ENCODE measurements at regions not wholly inside any gene's neighbourhood (a gene's known extent, or its start where the extent isn't known, plus 50 kb on each side); places are given as distances from the start of the nearest gene placed in this dataset.

DNA sequence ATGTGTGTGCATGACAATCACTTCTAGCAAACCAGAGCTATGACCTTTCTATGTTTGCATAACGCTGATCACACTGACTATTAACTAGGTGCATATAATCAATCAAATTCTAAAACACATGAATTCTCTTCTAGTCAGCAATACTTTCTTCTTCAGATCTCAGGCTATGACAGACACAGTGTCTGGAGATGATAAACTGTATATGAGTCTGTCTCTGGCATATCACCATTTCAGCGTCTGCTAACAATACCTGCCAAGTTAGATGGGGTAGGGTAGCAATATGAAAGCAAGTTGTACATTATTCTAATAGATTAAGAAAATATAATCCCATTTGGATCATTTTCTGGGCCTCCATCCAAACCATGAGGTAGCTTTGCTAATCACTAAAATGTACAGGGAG is 354.2 kb upstream of the EPHA4 start:
- Histone ChIP-seq H3K36me3 (ENCODE audit: low read depth) (no peaks in the 10 kb centered on the region), H3K9me3 (ENCODE audit: insufficient read depth, low read depth) (no peaks in the 10 kb centered on the region; the same call in 1 of the 2 replicates), H3F3A (ENCODE audit: insufficient read depth, low read depth) (no peaks in the 10 kb centered on the region), H3K4me2 (no peak overlapping the region), H4K20me1 (ENCODE audit: insufficient read depth) (no peaks in the 10 kb centered on the region), H3K27me3 (ENCODE audit: insufficient read depth, low read depth) (no peaks in the 10 kb centered on the region), H2AFZ (no peak overlapping the region), H3K27ac (no peak overlapping the region), H3K4me1 (replicated peaks; ENCODE audit: insufficient read depth) (0 out of 2 replicates have a peak, but pooled peaks cover 7% of the 10 kb centered on the region), H3K4me3 (no peak overlapping the region), H3K9me2 (ENCODE audit: insufficient read depth) (0 out of 2 replicates have a peak, but pooled peaks cover 10% of the 10 kb centered on the region), H3K79me2 (ENCODE audit: low read depth) (no peaks in the 10 kb centered on the region)
- ChIA-PET CTCF (no interaction called here), POLR2A (ENCODE audit: unreplicated experiment) (no interaction called here)
- no peak for DNase-seq
- TF ChIP-seq CTCF (conservative IDR thresholded peaks at IDR 0.05) = no peak
- no peak for TF ChIP-seq EZH2 (IDR thresholded peaks at IDR 0.05; ENCODE audit: low read depth)
- BruUV-seq (replicated peaks) = no TSS peak
- intact Hi-C loops (cut with micrococcal nuclease; ENCODE audit: unreplicated experiment) = no loop called here

DNA sequence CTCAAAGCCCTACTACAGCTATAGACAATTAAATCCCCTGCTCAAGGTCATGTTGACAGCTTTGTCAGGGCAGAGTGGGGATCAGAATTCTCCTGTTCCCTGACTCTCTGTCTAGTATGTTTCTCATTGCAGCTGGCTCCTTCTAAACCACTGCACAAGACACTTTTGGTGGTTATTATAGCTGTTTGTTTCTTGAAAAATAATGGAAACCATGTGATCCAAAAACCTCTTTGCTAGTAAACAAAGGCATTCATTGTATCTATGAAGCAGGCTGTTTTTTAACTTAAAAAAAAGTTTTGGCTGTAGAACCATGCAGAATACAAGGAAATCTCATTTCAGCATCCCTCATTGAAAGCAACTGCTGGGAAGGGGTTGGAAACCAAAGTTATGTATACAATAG is 352.5 kb upstream of the EPHA4 start:
- 0 out of 2 replicates have a peak, but pooled peaks cover 7% of the 10 kb centered on the region for H3K4me1 ChIP-seq (replicated peaks; ENCODE audit: insufficient read depth)

GRCh38 chr2:221915926-221916325 is 343.8 kb upstream of the EPHA4 start:
- Histone ChIP-seq H3K79me2 (ENCODE audit: low read depth) (no peaks in the 10 kb centered on the region), H3K27me3 (ENCODE audit: insufficient read depth, low read depth) (no peaks in the 10 kb centered on the region), H3K4me1 (replicated peaks; ENCODE audit: insufficient read depth) (no peaks in the 10 kb centered on the region), H3K9me3 (ENCODE audit: insufficient read depth, low read depth) (no peaks in the 10 kb centered on the region), H3K4me2 (no peak overlapping the region), H3K27ac (no peak overlapping the region), H3K4me3 (no peak overlapping the region), H3K9me2 (ENCODE audit: insufficient read depth) (peaks cover 7% of the 10 kb centered on the region; the same call in 1 of the 2 replicates), H3K36me3 (ENCODE audit: low read depth) (no peaks in the 10 kb centered on the region), H4K20me1 (ENCODE audit: insufficient read depth) (no peaks in the 10 kb centered on the region), H3F3A (ENCODE audit: insufficient read depth, low read depth) (no peaks in the 10 kb centered on the region), H2AFZ (no peak overlapping the region)
- CTCF ChIA-PET = no interaction called here
- no TSS peak for BruUV-seq (replicated peaks)
- no peak for DNase-seq
- TF ChIP-seq EZH2 (IDR thresholded peaks at IDR 0.05; ENCODE audit: low read depth) = no peak
- no peak for TF ChIP-seq CTCF (conservative IDR thresholded peaks at IDR 0.05)
- POLR2A ChIA-PET (ENCODE audit: unreplicated experiment) = no interaction called here
- intact Hi-C loops (cut with micrococcal nuclease; ENCODE audit: unreplicated experiment) = no loop called here

More for the DNA sequence above, 352.5 kb upstream of the EPHA4 start:
- no peak overlapping the region for H3K4me3 ChIP-seq
- no TSS peak for BruUV-seq (replicated peaks)
- DNase-seq = no peak
- H3K36me3 ChIP-seq (ENCODE audit: low read depth) = no peaks in the 10 kb centered on the region
- intact Hi-C loops (cut with micrococcal nuclease; ENCODE audit: unreplicated experiment) = no loop called here
- H3K79me2 ChIP-seq (ENCODE audit: low read depth) = no peaks in the 10 kb centered on the region
- TF ChIP-seq CTCF (conservative IDR thresholded peaks at IDR 0.05) (no peak), EZH2 (IDR thresholded peaks at IDR 0.05; ENCODE audit: low read depth) (no peak)
- H3K9me3 ChIP-seq (ENCODE audit: insufficient read depth, low read depth) = no peaks in the 10 kb centered on the region; the same call in 1 of the 2 replicates
- no peak overlapping the region for H3K27ac ChIP-seq
- H3F3A ChIP-seq (ENCODE audit: insufficient read depth, low read depth) = no peaks in the 10 kb centered on the region
- POLR2A ChIA-PET (ENCODE audit: unreplicated experiment) = no interaction called here
- CTCF ChIA-PET = no interaction called here
- no peaks in the 10 kb centered on the region for H3K27me3 ChIP-seq (ENCODE audit: insufficient read depth, low read depth)
- H3K9me2 ChIP-seq (ENCODE audit: insufficient read depth) = 0 out of 2 replicates have a peak, but pooled peaks cover 10% of the 10 kb centered on the region
- no peak overlapping the region for H2AFZ ChIP-seq
- no peaks in the 10 kb centered on the region for H4K20me1 ChIP-seq (ENCODE audit: insufficient read depth)
- H3K4me2 ChIP-seq = no peak overlapping the region

Data from PC-9 (cell line).